HEK293 (cell line): ENCODE measurements at regions not wholly inside any gene's neighbourhood (a gene's known extent, or its start where the extent isn't known, plus 50 kb on each side); places are given as distances from the start of the nearest gene placed in this dataset.

ENCODE experiments used
- CTCF ChIA-PET: fragments of 350-600 bp; formaldehyde crosslinking; extraction: SDS; loops from one replicate; lab custom pipeline; 2021; ENCODE audit warnings: antibody characterized with exemption; lab: Yijun Ruan, JAX
- POLR2A ChIA-PET: fragments of 300-600 bp; formaldehyde crosslinking; extraction: SDS; loops from one replicate; lab custom pipeline; 2020; ENCODE audit warnings: antibody characterized with exemption, inconsistent platforms; lab: Yijun Ruan, JAX
- H3K27ac ChIP-seq: fragments of 200-500 bp; sonication (Bioruptor generic); 2 replicates; pipeline ENCODE4 v1.5.1; 2014; ENCODE audit warnings: low read depth, low read length, control low read depth, inconsistent platforms; ENCODE audit errors: extremely low read depth
- H3K36me3 ChIP-seq, 2 experiments: fragments of 200-500 bp in 1 of 2; sonication (Bioruptor generic) in 1 of 2; 1 replicate in 1 of 2; 2 replicates in 1 of 2; pipeline ENCODE4 v1.5.1; 2014 to 2017; ENCODE audit warnings: inconsistent platforms in 2 of 2, low read length in 2 of 2; ENCODE audit not compliant: control insufficient read depth in 2 of 2, insufficient read depth in 1 of 2
- H3K4me1 ChIP-seq: fragments of 200-500 bp; sonication (Bioruptor generic); 2 replicates; pipeline ENCODE4 v1.5.1; 2014; ENCODE audit warnings: mild to moderate bottlenecking, low read length, inconsistent platforms; ENCODE audit not compliant: control insufficient read depth, insufficient read depth
- H3K4me3 ChIP-seq: 2 replicates; pipeline ENCODE4 v1.5.1; 2011; ENCODE audit warnings: low read depth, mild to moderate bottlenecking, control low read depth, low read length, moderate library complexity
- H3K9me3 ChIP-seq: fragments of 200-500 bp; sonication (Bioruptor generic); 2 replicates; pipeline ENCODE4 v1.5.1; 2014; ENCODE audit warnings: low read depth, low read length, inconsistent platforms; ENCODE audit not compliant: control insufficient read depth, insufficient read depth
- GFI1B ChIP-seq: fragments of 450-650 bp; formaldehyde crosslinking; IDR thresholded peaks from 2 replicates; pipeline ENCODE4 v1.5.1; 2016; ENCODE audit warnings: missing biosample characterization, missing genetic modification characterization
- GLI4 ChIP-seq: fragments of 450-650 bp; formaldehyde crosslinking; IDR thresholded peaks from 2 replicates; pipeline ENCODE4 v1.5.1; 2016; ENCODE audit warnings: missing biosample characterization, missing genetic modification characterization
- HOXC10 ChIP-seq: sonication (generic); formaldehyde crosslinking; IDR thresholded peaks from 2 replicates; pipeline ENCODE4 v1.8.1; 2023; ENCODE audit warnings: mild to moderate bottlenecking, missing genetic modification reagents
- KLF10 ChIP-seq: fragments of 450-650 bp; IDR thresholded peaks from 2 replicates; pipeline ENCODE4 v1.5.1; 2018; ENCODE audit warnings: missing biosample characterization, mild to moderate bottlenecking, missing genetic modification characterization
- KLF8 ChIP-seq: fragments of 450-650 bp; formaldehyde crosslinking; IDR thresholded peaks from 2 replicates; pipeline ENCODE4 v1.5.1; 2016; ENCODE audit warnings: missing biosample characterization, missing genetic modification characterization
- OVOL3 ChIP-seq: fragments of 450-650 bp; formaldehyde crosslinking; IDR thresholded peaks from 2 replicates; pipeline ENCODE4 v1.5.1; 2016; ENCODE audit warnings: missing biosample characterization, missing genetic modification characterization
- PBX3 ChIP-seq: sonication (generic); formaldehyde crosslinking; IDR thresholded peaks from 2 replicates; pipeline ENCODE4 v1.8.1; 2022; ENCODE audit warnings: mild to moderate bottlenecking, moderate library complexity, missing genetic modification reagents
- PRDM4 ChIP-seq: fragments of 450-650 bp; formaldehyde crosslinking; IDR thresholded peaks from 2 replicates; pipeline ENCODE4 v1.5.1; 2017; ENCODE audit warnings: missing biosample characterization, missing genetic modification characterization
- RBAK ChIP-seq: fragments of 450-650 bp; formaldehyde crosslinking; IDR thresholded peaks from 2 replicates; pipeline ENCODE4 v1.5.1; 2016; ENCODE audit warnings: missing biosample characterization, missing genetic modification characterization
- SALL2 ChIP-seq: fragments of 450-650 bp; formaldehyde crosslinking; IDR thresholded peaks from 2 replicates; pipeline ENCODE4 v1.5.0; 2017; ENCODE audit warnings: missing biosample characterization, mild to moderate bottlenecking, missing genetic modification characterization, borderline replicate concordance
- SP2 ChIP-seq: fragments of 450-650 bp; formaldehyde crosslinking; IDR thresholded peaks from 2 replicates; pipeline ENCODE4 v1.5.1; 2016; ENCODE audit warnings: missing biosample characterization, missing genetic modification characterization
- TSHZ1 ChIP-seq: fragments of 450-650 bp; formaldehyde crosslinking; IDR thresholded peaks from 2 replicates; pipeline ENCODE4 v1.5.1; 2016; ENCODE audit warnings: missing biosample characterization, missing genetic modification characterization, borderline replicate concordance
- YY2 ChIP-seq: fragments of 450-650 bp; formaldehyde crosslinking; IDR thresholded peaks from 2 replicates; pipeline ENCODE4 v1.5.1; 2016; ENCODE audit warnings: missing biosample characterization, missing genetic modification characterization
- ZBTB17 ChIP-seq: fragments of 450-650 bp; formaldehyde crosslinking; IDR thresholded peaks from 2 replicates; pipeline ENCODE4 v1.5.1; 2016; ENCODE audit warnings: missing biosample characterization, missing genetic modification characterization
- ZBTB26 ChIP-seq: fragments of 450-650 bp; formaldehyde crosslinking; optimal IDR thresholded peaks from 2 replicates; pipeline ENCODE3; 2016; ENCODE audit warnings: missing biosample characterization, mild to moderate bottlenecking, missing genetic modification characterization
- ZFP41 ChIP-seq: fragments of 450-650 bp; formaldehyde crosslinking; IDR thresholded peaks from 2 replicates; pipeline ENCODE4 v1.5.1; 2016; ENCODE audit warnings: missing biosample characterization, missing genetic modification characterization, borderline replicate concordance
- ZNF280C ChIP-seq: fragments of 450-650 bp; formaldehyde crosslinking; IDR thresholded peaks from 2 replicates; pipeline ENCODE4 v1.5.1; 2016; ENCODE audit warnings: missing biosample characterization, missing genetic modification characterization
- ZNF335 ChIP-seq: fragments of 450-650 bp; formaldehyde crosslinking; conservative IDR thresholded peaks from 2 replicates; pipeline ENCODE4 v1.5.1; 2016; ENCODE audit warnings: missing biosample characterization, missing genetic modification characterization
- ZNF350 ChIP-seq: fragments of 450-650 bp; formaldehyde crosslinking; IDR thresholded peaks from 2 replicates; pipeline ENCODE4 v1.5.0; 2017; ENCODE audit warnings: missing biosample characterization, mild to moderate bottlenecking, missing genetic modification characterization
- ZNF529 ChIP-seq: fragments of 450-650 bp; formaldehyde crosslinking; IDR thresholded peaks from 2 replicates; pipeline ENCODE4 v1.5.1; 2017; ENCODE audit warnings: missing genetic modification characterization, missing biosample characterization; ENCODE audit not compliant: insufficient replicate concordance
- ZNF530 ChIP-seq: fragments of 450-650 bp; formaldehyde crosslinking; IDR thresholded peaks from 2 replicates; pipeline ENCODE4 v1.5.1; 2016; ENCODE audit warnings: low read depth, missing biosample characterization, missing genetic modification characterization
- ZNF596 ChIP-seq: fragments of 450-650 bp; IDR thresholded peaks from 2 replicates; pipeline ENCODE4 v1.5.0; 2018; ENCODE audit warnings: missing biosample characterization, mild to moderate bottlenecking, missing genetic modification characterization, moderate library complexity
- ZSCAN30 ChIP-seq: fragments of 450-650 bp; IDR thresholded peaks from 2 replicates; pipeline ENCODE4 v1.5.1; 2018; ENCODE audit warnings: missing biosample characterization, mild to moderate bottlenecking, missing genetic modification characterization, moderate library complexity

- ChIA-PET POLR2A (no interaction called here), CTCF (interaction anchor here (0.7 kb wide), 2 partner anchors 77 to 102 kb away, joined by 3 read pairs; no protein-coding TSS in a partner anchor)
- TF ChIP-seq ZNF335 (tag by site-specific recombination): no peak
- Histone ChIP-seq H3K9me3 (no peaks in the 10 kb centered on the region), H3K36me3 (no peaks in the 10 kb centered on the region), H3K27ac (no peak overlapping the region), H3K4me3 (no peak overlapping the region), H3K4me1 (no peaks in the 10 kb centered on the region)
Measured at GRCh38 chr7:15936991-15937390, 250.5 kb upstream of the MEOX2 start.

GRCh38 chr7:15932318-15932717 is 245.8 kb upstream of the MEOX2 start:
- Histone ChIP-seq H3K4me3 (no peak overlapping the region), H3K4me1 (no peaks in the 10 kb centered on the region), H3K27ac (no peak overlapping the region), H3K9me3 (no peaks in the 10 kb centered on the region), H3K36me3 (no peaks in the 10 kb centered on the region)
- ChIA-PET CTCF (no interaction called here), POLR2A (no interaction called here)
- TF ChIP-seq KLF8 (tag by site-specific recombination) (no peak), GFI1B (tag by site-specific recombination) (no peak), ZNF530 (tag by site-specific recombination) (no peak), SP2 (no peak), ZNF529 (tag by site-specific recombination) (no peak), PBX3 (CRISPR knock-in tag) (no peak), ZBTB17 (tag by site-specific recombination) (no peak), OVOL3 (tag by site-specific recombination) (no peak), ZNF350 (tag by site-specific recombination) (no peak), ZFP41 (tag by site-specific recombination) (no peak), ZNF280C (no peak), RBAK (no peak), PRDM4 (tag by site-specific recombination) (no peak)

GRCh38 chr7:15929411-15929810 is 242.9 kb upstream of the MEOX2 start:
- Histone ChIP-seq H3K4me1 (no peaks in the 10 kb centered on the region), H3K9me3 (no peaks in the 10 kb centered on the region), H3K4me3 (no peak overlapping the region), H3K27ac (no peak overlapping the region), H3K36me3 (no peaks in the 10 kb centered on the region)
- ChIA-PET POLR2A (interaction anchor here (0.7 kb wide), 1 partner anchor 38 kb away, joined by 3 read pairs; no protein-coding TSS in a partner anchor), CTCF (interaction anchor here (0.6 to 1.0 kb wide), 2 partner anchors 8 to 188 kb away, joined by 3 to 5 read pairs; no protein-coding TSS in a partner anchor)
- TF ChIP-seq GLI4 (tag by site-specific recombination) (no peak), YY2 (tag by site-specific recombination) (no peak), SALL2 (no peak), ZBTB26 (tag by site-specific recombination) (no peak), HOXC10 (no peak), KLF10 (tag by site-specific recombination) (no peak), TSHZ1 (tag by site-specific recombination) (no peak), ZSCAN30 (tag by site-specific recombination) (no peak), ZNF596 (no peak)
